ENCODE measurements at regions not wholly inside any gene's neighbourhood (a gene's known extent, or its start where the extent isn't known, plus 50 kb on each side); places are given as distances from the start of the nearest gene placed in this dataset.

GRCh38 chr5:53361708-53362107 lies 118.7 kb upstream of the FST start:
- TF ChIP-seq CTCF (IDR thresholded peaks at IDR 0.05; ENCODE audit: low read depth, low read length) = no peak
- no peak overlapping the region for H3K4me3 ChIP-seq (ENCODE audit: low read depth, low read length)

- TF ChIP-seq CTCF (IDR thresholded peaks at IDR 0.05; ENCODE audit: low read depth, low read length) = no peak
- no peak overlapping the region for H3K4me3 ChIP-seq (ENCODE audit: low read depth, low read length)
Observed at GRCh38 chr5:53362521-53362941, 117.9 kb upstream of the FST start.

- no peak for TF ChIP-seq CTCF (IDR thresholded peaks at IDR 0.05; ENCODE audit: low read depth, low read length)
Observed at GRCh38 chr5:53364061-53364460, 116.4 kb upstream of the FST start.

GRCh38 chr5:53366245-53366644 lies 114.2 kb upstream of the FST start:
- H3K4me3 ChIP-seq (ENCODE audit: low read depth, low read length) = no peak overlapping the region
- TF ChIP-seq CTCF (IDR thresholded peaks at IDR 0.05; ENCODE audit: low read depth, low read length) = no peak

More at GRCh38 chr5:53364061-53364460, 116.4 kb upstream of the FST start:
- H3K4me3 ChIP-seq (ENCODE audit: low read depth, low read length) = no peak overlapping the region

- TF ChIP-seq CTCF (IDR thresholded peaks at IDR 0.05; ENCODE audit: low read depth, low read length) = no peak
- no peak overlapping the region for H3K4me3 ChIP-seq (ENCODE audit: low read depth, low read length)
Observed at GRCh38 chr5:53367727-53368126, 112.7 kb upstream of the FST start.

- no peak for TF ChIP-seq CTCF (IDR thresholded peaks at IDR 0.05; ENCODE audit: low read depth, low read length)
- no peak overlapping the region for H3K4me3 ChIP-seq (ENCODE audit: low read depth, low read length)
Observed at GRCh38 chr5:53368516-53368915, 111.9 kb upstream of the FST start.

- TF ChIP-seq CTCF (IDR thresholded peaks at IDR 0.05; ENCODE audit: low read depth, low read length) = no peak
- H3K4me3 ChIP-seq (ENCODE audit: low read depth, low read length) = no peak overlapping the region
Observed at GRCh38 chr5:53368966-53369605, 111.3 kb upstream of the FST start.
